MM.1S (cell line): ENCODE measurements at regions not wholly inside any gene's neighbourhood (a gene's known extent, or its start where the extent isn't known, plus 50 kb on each side); places are given as distances from the start of the nearest gene placed in this dataset.

Experiments used
- DNase-seq: peaks from one replicate; pipeline ENCODE4 v3.0.0-alpha.2; 2015
- H2AFZ ChIP-seq: fragments of 300-600 bp; sonication (generic); 2 replicates; pipeline ENCODE4 v1.6.0; 2016; ENCODE audit warnings: antibody characterized with exemption, low read length
- H3F3A ChIP-seq: fragments of 300-600 bp; sonication (generic); 2 replicates; pipeline ENCODE4 v1.6.1; 2016; ENCODE audit warnings: mild to moderate bottlenecking, antibody characterized with exemption, low read length, moderate library complexity, mixed read lengths; ENCODE audit not compliant: insufficient read depth
- H3K27ac ChIP-seq: fragments of 300-600 bp; sonication (generic); 2 replicates; pipeline ENCODE4 v1.5.1; 2016; ENCODE audit warnings: mild to moderate bottlenecking, low read length
- H3K27me3 ChIP-seq: fragments of 300-600 bp; sonication (generic); replicated peaks from 2 replicates; pipeline ENCODE4 v1.6.0; 2016; ENCODE audit warnings: low read length; ENCODE audit not compliant: insufficient read depth
- H3K36me3 ChIP-seq: fragments of 300-600 bp; sonication (generic); replicated peaks from 2 replicates; pipeline ENCODE4 v1.6.1; 2016; ENCODE audit warnings: mild to moderate bottlenecking, low read length, mixed read lengths; ENCODE audit not compliant: insufficient read depth
- H3K4me1 ChIP-seq: fragments of 300-600 bp; sonication (generic); 2 replicates; pipeline ENCODE4 v1.6.1; 2016; ENCODE audit warnings: low read length, mixed read lengths
- H3K4me2 ChIP-seq: fragments of 300-600 bp; sonication (generic); 2 replicates; pipeline ENCODE4 v1.6.0; 2016; ENCODE audit warnings: low read depth, low read length
- H3K4me3 ChIP-seq: fragments of 300-600 bp; sonication (generic); 2 replicates; pipeline ENCODE4 v1.5.1; 2016; ENCODE audit warnings: low read length, mixed read lengths
- H3K79me2 ChIP-seq: fragments of 300-600 bp; sonication (generic); 2 replicates; pipeline ENCODE4 v1.6.1; 2016; ENCODE audit warnings: mixed run types, low read length, mixed read lengths
- H3K9ac ChIP-seq: fragments of 300-600 bp; sonication (generic); 2 replicates; pipeline ENCODE4 v1.6.1; 2016; ENCODE audit warnings: low read length, mixed read lengths
- H3K9me2 ChIP-seq: fragments of 300-600 bp; sonication (generic); replicated peaks from 2 replicates; pipeline ENCODE4 v1.6.1; 2016; ENCODE audit warnings: mild to moderate bottlenecking, low read length, mixed read lengths; ENCODE audit not compliant: insufficient read depth
- H3K9me3 ChIP-seq: fragments of 300-600 bp; sonication (generic); replicated peaks from 2 replicates; pipeline ENCODE4 v1.6.1; 2016; ENCODE audit warnings: mild to moderate bottlenecking, low read length, mixed read lengths; ENCODE audit not compliant: insufficient read depth
- H4K20me1 ChIP-seq: fragments of 300-600 bp; sonication (generic); 2 replicates; pipeline ENCODE4 v1.6.1; 2016; ENCODE audit warnings: mild to moderate bottlenecking, low read length, moderate library complexity, mixed read lengths; ENCODE audit not compliant: insufficient read depth
- CTCF ChIP-seq: fragments of 300-600 bp; sonication (generic); IDR thresholded peaks from 2 replicates; pipeline ENCODE4 v1.5.1; 2016; ENCODE audit warnings: antibody characterized with exemption, low read length, mixed read lengths
- EZH2 ChIP-seq: fragments of 300-600 bp; sonication (generic); optimal IDR thresholded peaks from 2 replicates; pipeline ENCODE3; 2017; ENCODE audit warnings: low read depth, mild to moderate bottlenecking, antibody characterized with exemption, low read length, mixed read lengths
- EZH2phosphoT487 ChIP-seq: fragments of 300-600 bp; sonication (generic); IDR thresholded peaks from 2 replicates; pipeline ENCODE4 v1.6.1; 2018; ENCODE audit warnings: antibody characterized with exemption, low read length

GRCh38 chr11:127238321-127238720 is 237.8 kb upstream of the KIRREL3 start:
- no peaks in the 10 kb centered on the region for H3K9me3 ChIP-seq
- TF ChIP-seq EZH2 (no peak), CTCF (no peak), EZH2phosphoT487 (no peak)
- no peaks in the 10 kb centered on the region for H3K27me3 ChIP-seq
- no peak overlapping the region for H3K9ac ChIP-seq
- no peaks in the 10 kb centered on the region for H3K36me3 ChIP-seq
- DNase-seq, result no peak
- no peak overlapping the region for H3K4me2 ChIP-seq
- H3K4me1 ChIP-seq, result no peaks in the 10 kb centered on the region
- H3K9me2 ChIP-seq, result no peaks in the 10 kb centered on the region
- no peak overlapping the region for H2AFZ ChIP-seq
- H3F3A ChIP-seq, result no peaks in the 10 kb centered on the region
- H3K4me3 ChIP-seq, result no peak overlapping the region
- H3K79me2 ChIP-seq, result no peaks in the 10 kb centered on the region
- H4K20me1 ChIP-seq, result no peaks in the 10 kb centered on the region
- no peak overlapping the region for H3K27ac ChIP-seq

GRCh38 chr11:127236776-127237175 is 236.2 kb upstream of the KIRREL3 start:
- H4K20me1 ChIP-seq, result no peaks in the 10 kb centered on the region
- H3K27me3 ChIP-seq, result no peaks in the 10 kb centered on the region
- H3K4me1 ChIP-seq, result no peaks in the 10 kb centered on the region
- no peaks in the 10 kb centered on the region for H3K9me2 ChIP-seq
- no peaks in the 10 kb centered on the region for H3K79me2 ChIP-seq
- no peak overlapping the region for H3K9ac ChIP-seq
- H3K4me2 ChIP-seq, result no peak overlapping the region
- H3K36me3 ChIP-seq, result no peaks in the 10 kb centered on the region
- no peak overlapping the region for H2AFZ ChIP-seq
- no peak overlapping the region for H3K4me3 ChIP-seq
- TF ChIP-seq EZH2phosphoT487 (no peak), CTCF (no peak), EZH2 (no peak)
- DNase-seq, result no peak
- H3F3A ChIP-seq, result no peaks in the 10 kb centered on the region
- no peaks in the 10 kb centered on the region for H3K9me3 ChIP-seq
- H3K27ac ChIP-seq, result no peak overlapping the region

GRCh38 chr11:127233998-127234397 is 233.4 kb upstream of the KIRREL3 start:
- Histone ChIP-seq H3K9ac (no peak overlapping the region), H4K20me1 (no peaks in the 10 kb centered on the region), H3K79me2 (no peaks in the 10 kb centered on the region), H3K36me3 (no peaks in the 10 kb centered on the region), H3K27ac (no peak overlapping the region), H3K9me3 (no peaks in the 10 kb centered on the region), H3K27me3 (no peaks in the 10 kb centered on the region), H2AFZ (no peak overlapping the region), H3K4me3 (no peak overlapping the region), H3K9me2 (no peaks in the 10 kb centered on the region), H3K4me1 (no peaks in the 10 kb centered on the region), H3F3A (no peaks in the 10 kb centered on the region), H3K4me2 (no peak overlapping the region)
- DNase-seq, result no peak
- no peak for TF ChIP-seq EZH2phosphoT487
- TF ChIP-seq EZH2, result no peak
- TF ChIP-seq CTCF, result no peak
